ENCODE measurements at regions not wholly inside any gene's neighbourhood (a gene's known extent, or its start where the extent isn't known, plus 50 kb on each side); places are given as distances from the start of the nearest gene placed in this dataset.

- no peak overlapping the region for H3K14ac ChIP-seq (ENCODE audit: insufficient read depth, low read length)
- H2BK15ac ChIP-seq (ENCODE audit: low read depth, low read length): no peak overlapping the region
- Mint-ChIP-seq H3K9me3 (no peaks in the 10 kb centered on the region), H3K27ac (no peak overlapping the region), H3K27me3 (ENCODE audit: low read depth) (no peaks in the 10 kb centered on the region), H3K4me1 (no peaks in the 10 kb centered on the region), H3K36me3 (ENCODE audit: insufficient read depth in 1 of 3, low read depth in 3 of 3) (no peaks in the 10 kb centered on the region), H3K4me3 (no peak overlapping the region)
- H3K4me1 ChIP-seq (ENCODE audit: insufficient read depth, low read length): no peaks in the 10 kb centered on the region
- H2BK20ac ChIP-seq (ENCODE audit: low read depth, low read length, poor library complexity, severe bottlenecking): no peak overlapping the region
- H3K27ac ChIP-seq (ENCODE audit: insufficient read length, low read depth, low read length): no peak overlapping the region
- no peak overlapping the region for H4K5ac ChIP-seq (ENCODE audit: insufficient read length, low read depth, low read length)
- H2BK12ac ChIP-seq (ENCODE audit: insufficient read length, low read depth, low read length): no peak overlapping the region
- H4K91ac ChIP-seq (ENCODE audit: insufficient read length, low read depth, low read length): no peak overlapping the region
- no peak overlapping the region for H3T11ph ChIP-seq (ENCODE audit: low read length)
- no peaks in the 10 kb centered on the region for H3K79me2 ChIP-seq (ENCODE audit: insufficient read depth, low read length)
- no peaks in the 10 kb centered on the region for H4K20me1 ChIP-seq (ENCODE audit: control insufficient read depth, insufficient read depth, insufficient read length)
- no peak overlapping the region for H2BK5ac ChIP-seq (ENCODE audit: insufficient read length, low read length)
- no CpG with 5 or more reads among the region's 8 CpGs for WGBS (ENCODE audit: extremely low coverage, insufficient read length, low lambda C conversion rate)
- no peak overlapping the region for H3K4ac ChIP-seq (ENCODE audit: low read depth, low read length)
- DNase-seq: no peak
- H3K23ac ChIP-seq (ENCODE audit: insufficient read length, low read depth, low read length): no peak overlapping the region
- no peak overlapping the region for H3K4me2 ChIP-seq (ENCODE audit: insufficient read depth, insufficient read length, low read length)
- H3K56ac ChIP-seq (ENCODE audit: insufficient read length, low read depth, low read length): no peak overlapping the region
- H3K9me3 ChIP-seq (ENCODE audit: control insufficient read depth, low read depth, low read length): no peaks in the 10 kb centered on the region
- no peaks in the 10 kb centered on the region for H3K79me1 ChIP-seq (ENCODE audit: insufficient read depth, low read depth, low read length, poor library complexity, severe bottlenecking)
- no peaks in the 10 kb centered on the region for H3K27me3 ChIP-seq (ENCODE audit: insufficient read depth, low read length)
- no peak overlapping the region for H4K8ac ChIP-seq (replicated peaks; ENCODE audit: insufficient read length, low read depth, low read length)
- no peak overlapping the region for H3K9ac ChIP-seq (ENCODE audit: extremely low read depth, insufficient read length, low read length)
- H2AK5ac ChIP-seq (ENCODE audit: insufficient read length, low read length): no peak overlapping the region
- no peaks in the 10 kb centered on the region for H3K23me2 ChIP-seq (ENCODE audit: insufficient read length, low read depth, low read length, poor library complexity, severe bottlenecking)
- no peak overlapping the region for H2AFZ ChIP-seq (ENCODE audit: low read length)
- H2BK120ac ChIP-seq (ENCODE audit: low read depth, low read length, poor library complexity, severe bottlenecking): no peak overlapping the region
- no peak for TF ChIP-seq CTCF (conservative IDR thresholded peaks at IDR 0.05)
- H3K18ac ChIP-seq (ENCODE audit: insufficient read length, low read depth, low read length): no peak overlapping the region
These were observed 178.4 kb upstream of the EYA4 start for GRCh38 chr6:133062696-133063306.
